ENCODE measurements at regions not wholly inside any gene's neighbourhood (a gene's known extent, or its start where the extent isn't known, plus 50 kb on each side); places are given as distances from the start of the nearest gene placed in this dataset.

GRCh38 chr9:99282406-99282805 is 60.3 kb downstream of the SEC61B start:
- H3K4me1 ChIP-seq: peaks cover 13 to 17% of the 10 kb centered on the region in 2 donors
- H3K4me3 ChIP-seq (replicated peaks in 1 of 3): no peak overlapping the region
- no peak for TF ChIP-seq CTCF (IDR thresholded peaks at IDR 0.05)
- H3K27me3 ChIP-seq: no peaks in the 10 kb centered on the region
- intact Hi-C loops (cut with DNase I): no loop called here
- H3K36me3 ChIP-seq: no peaks in the 10 kb centered on the region
- H3K27ac ChIP-seq: no peak overlapping the region
- no peaks in the 10 kb centered on the region for H3K9me3 ChIP-seq
- no peak for DNase-seq
- 89 to 100% methylated on average over 2 of the region's 2 CpGs for WGBS, 2 donors

DNA sequence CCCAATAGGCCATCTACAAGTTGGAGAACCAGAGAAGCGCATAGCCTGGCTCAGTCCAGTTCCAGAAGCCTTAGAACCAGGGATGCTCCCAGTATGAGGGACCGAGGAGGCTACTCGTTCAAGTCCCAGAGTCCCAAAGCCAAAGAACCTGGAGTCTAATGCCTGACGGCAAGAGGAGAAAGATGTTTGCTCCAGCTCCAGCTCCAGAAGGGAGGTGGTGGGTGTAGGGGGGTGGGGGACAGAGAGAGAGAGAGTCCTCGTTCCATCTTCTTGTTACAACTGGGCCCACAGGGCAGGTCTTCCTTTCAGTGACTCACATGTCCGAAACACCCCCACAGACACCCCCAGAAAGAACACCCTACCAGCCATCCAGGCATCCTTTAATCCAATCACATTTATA is 63.9 kb downstream of the SEC61B start:
- Histone ChIP-seq H3K9me3 (no peaks in the 10 kb centered on the region), H3K4me1 (peaks cover 18 to 22% of the 10 kb centered on the region in 2 donors), H3K27me3 (no peaks in the 10 kb centered on the region), H3K4me3 (replicated peaks in 1 of 3) (no peak overlapping the region), H3K27ac (peak overlapping the region; percentile 31 to 68 (median 55)), H3K36me3 (no peaks in the 10 kb centered on the region)
- TF ChIP-seq POLR2A (IDR thresholded peaks at IDR 0.05) (no peak), CTCF (IDR thresholded peaks at IDR 0.05) (no peak)
- intact Hi-C loops (cut with DNase I): no loop called here
- DNase-seq: no peak
- 93 to 95% methylated on average over 6 of the region's 6 CpGs for WGBS, 2 donors

DNA sequence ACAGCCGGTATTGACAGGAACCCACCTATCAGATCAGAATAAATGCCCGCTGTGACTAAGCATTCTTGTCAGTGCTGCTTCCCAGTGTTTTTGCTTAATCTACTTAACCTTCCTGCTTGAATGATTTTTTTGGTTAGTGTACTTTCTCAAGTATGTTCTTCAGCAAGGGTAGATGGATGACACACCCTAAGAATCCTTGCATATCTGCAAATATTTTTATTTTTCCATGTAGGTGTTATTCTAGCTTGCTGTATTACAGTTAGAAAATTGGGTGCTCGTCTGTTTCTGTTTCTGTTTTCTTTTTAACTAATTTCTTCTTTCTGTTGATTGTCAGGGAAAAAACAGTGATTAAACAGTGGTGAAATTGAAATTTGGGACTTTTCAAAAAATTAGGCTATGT is 64.5 kb downstream of the SEC61B start:
- no peaks in the 10 kb centered on the region for H3K36me3 ChIP-seq
- WGBS, 2 donors: 31 to 32% methylated on average over 3 of the region's 3 CpGs
- intact Hi-C loops (cut with DNase I): no loop called here
- DNase-seq: no peak
- TF ChIP-seq POLR2A (IDR thresholded peaks at IDR 0.05): no peak
- TF ChIP-seq CTCF (IDR thresholded peaks at IDR 0.05): no peak
- peaks cover 18 to 22% of the 10 kb centered on the region in 2 donors for H3K4me1 ChIP-seq
- no peaks in the 10 kb centered on the region for H3K9me3 ChIP-seq
- no peaks in the 10 kb centered on the region for H3K27me3 ChIP-seq
- H3K27ac ChIP-seq: peak overlapping the region; percentile 16 to 55 (median 30)
- no peak overlapping the region for H3K4me3 ChIP-seq (replicated peaks in 1 of 3)

DNA sequence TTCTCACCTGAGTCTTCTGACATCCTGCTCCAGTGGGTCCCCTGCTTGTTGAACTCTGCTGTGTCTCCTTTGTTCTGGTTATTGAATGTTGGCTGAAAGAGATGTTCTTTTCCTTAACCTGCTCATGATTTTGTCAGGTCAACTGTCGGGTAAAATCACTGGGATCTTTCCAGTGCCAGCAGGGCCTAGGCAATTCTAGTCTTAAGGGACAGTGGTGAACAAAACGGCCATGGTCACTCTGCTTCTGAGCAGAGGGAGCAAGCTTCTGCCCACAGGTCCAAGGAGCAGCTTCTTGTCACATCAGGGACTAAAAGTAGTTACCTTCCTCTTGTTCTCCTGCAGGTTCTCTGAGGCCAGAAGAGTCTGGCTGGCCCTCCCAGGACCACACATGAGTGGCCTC is 65.6 kb downstream of the SEC61B start:
- WGBS, 2 donors: 60 to 71% methylated on average over 2 of the region's 2 CpGs
- no peak for DNase-seq
- H3K4me1 ChIP-seq: peaks cover 18 to 22% of the 10 kb centered on the region in 2 donors
- intact Hi-C loops (cut with DNase I): no loop called here
- no peaks in the 10 kb centered on the region for H3K36me3 ChIP-seq
- no peaks in the 10 kb centered on the region for H3K9me3 ChIP-seq
- H3K27ac ChIP-seq: peak overlapping the region; percentile 14 to 32 (median 20)
- H3K27me3 ChIP-seq: no peaks in the 10 kb centered on the region
- TF ChIP-seq POLR2A (IDR thresholded peaks at IDR 0.05): no peak
- no peak for TF ChIP-seq CTCF (IDR thresholded peaks at IDR 0.05)
- H3K4me3 ChIP-seq (replicated peaks in 1 of 3): no peak overlapping the region

- TF ChIP-seq CTCF (IDR thresholded peaks at IDR 0.05): no peak
- no peak for TF ChIP-seq POLR2A (IDR thresholded peaks at IDR 0.05)
- H3K9me3 ChIP-seq: no peaks in the 10 kb centered on the region
- DNase-seq: no peak
- intact Hi-C loops (cut with DNase I): no loop called here
- no peak overlapping the region for H3K4me3 ChIP-seq (replicated peaks in 1 of 3)
- H3K4me1 ChIP-seq: peaks cover 18 to 22% of the 10 kb centered on the region in 2 donors
- H3K36me3 ChIP-seq: no peaks in the 10 kb centered on the region
- no peaks in the 10 kb centered on the region for H3K27me3 ChIP-seq
- WGBS, 2 donors: 49 to 71% methylated on average over 4 to 5 of the region's 6 CpGs
- no peak overlapping the region for H3K27ac ChIP-seq
These were observed 66.7 kb downstream of the SEC61B start for GRCh38 chr9:99288830-99289229.

Measured in thyroid gland (tissue), 4 donors.